Type B pancreatic cell (in vitro differentiated cells): ENCODE measurements at regions not wholly inside any gene's neighbourhood (a gene's known extent, or its start where the extent isn't known, plus 50 kb on each side); places are given as distances from the start of the nearest gene placed in this dataset.

Source experiments
- DNase-seq: peaks from one replicate; pipeline ENCODE4 v3.0.0; 2021; ENCODE audit warnings: mixed read lengths; ENCODE audit not compliant: unreplicated experiment; ENCODE audit errors: extremely low spot score
- H3K27ac Mint-ChIP-seq: 2 replicates; pipeline ENCODE4 v1.8.0; 2021; ENCODE audit warnings: mild to moderate bottlenecking, mixed read lengths
- H3K27me3 Mint-ChIP-seq: 2 replicates; pipeline ENCODE4 v1.8.0; 2021; ENCODE audit warnings: mixed read lengths
- H3K36me3 Mint-ChIP-seq: 2 replicates; pipeline ENCODE4 v1.8.0; 2021; ENCODE audit warnings: mixed read lengths
- H3K4me1 Mint-ChIP-seq: one replicate; pipeline ENCODE4 v1.8.0; 2021; ENCODE audit warnings: mixed read lengths; ENCODE audit not compliant: unreplicated experiment
- H3K4me3 Mint-ChIP-seq: 2 replicates; pipeline ENCODE4 v1.8.0; 2021; ENCODE audit warnings: mild to moderate bottlenecking, mixed read lengths
- H3K9me3 Mint-ChIP-seq: 2 replicates; pipeline ENCODE4 v1.8.0; 2021; ENCODE audit warnings: mixed read lengths
- TF ChIP-seq, protein P1 (sequence below): fragments of 200-600 bp; sonication (generic); conservative IDR thresholded peaks from 2 replicates; pipeline ENCODE4 v1.5.0; 2021; ENCODE audit warnings: antibody characterized with exemption, mild to moderate bottlenecking

DNA sequence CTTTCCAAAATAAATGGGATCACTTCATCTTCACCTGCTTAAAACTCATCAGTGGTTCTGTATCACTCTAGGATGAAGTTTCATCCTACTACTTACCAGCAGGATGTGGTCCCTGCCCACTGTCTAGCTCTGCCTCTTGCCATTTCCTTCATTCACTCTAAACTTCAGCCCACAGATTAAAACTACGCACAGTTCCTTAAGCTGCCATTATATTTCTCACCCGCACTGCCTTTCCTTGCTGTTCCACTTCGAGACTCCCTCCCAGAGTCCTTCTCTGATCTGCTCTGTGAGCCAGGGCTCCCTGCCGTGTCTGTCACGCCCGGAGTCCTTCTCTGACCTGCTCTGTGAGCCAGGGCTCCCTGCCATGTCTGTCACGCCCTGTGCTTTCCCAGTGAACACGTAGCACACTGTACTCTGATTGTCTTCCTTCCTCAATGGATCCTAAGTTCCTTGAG lies 52.0 kb upstream of the NPAS1 start:
- TF ChIP-seq, protein P1, sequence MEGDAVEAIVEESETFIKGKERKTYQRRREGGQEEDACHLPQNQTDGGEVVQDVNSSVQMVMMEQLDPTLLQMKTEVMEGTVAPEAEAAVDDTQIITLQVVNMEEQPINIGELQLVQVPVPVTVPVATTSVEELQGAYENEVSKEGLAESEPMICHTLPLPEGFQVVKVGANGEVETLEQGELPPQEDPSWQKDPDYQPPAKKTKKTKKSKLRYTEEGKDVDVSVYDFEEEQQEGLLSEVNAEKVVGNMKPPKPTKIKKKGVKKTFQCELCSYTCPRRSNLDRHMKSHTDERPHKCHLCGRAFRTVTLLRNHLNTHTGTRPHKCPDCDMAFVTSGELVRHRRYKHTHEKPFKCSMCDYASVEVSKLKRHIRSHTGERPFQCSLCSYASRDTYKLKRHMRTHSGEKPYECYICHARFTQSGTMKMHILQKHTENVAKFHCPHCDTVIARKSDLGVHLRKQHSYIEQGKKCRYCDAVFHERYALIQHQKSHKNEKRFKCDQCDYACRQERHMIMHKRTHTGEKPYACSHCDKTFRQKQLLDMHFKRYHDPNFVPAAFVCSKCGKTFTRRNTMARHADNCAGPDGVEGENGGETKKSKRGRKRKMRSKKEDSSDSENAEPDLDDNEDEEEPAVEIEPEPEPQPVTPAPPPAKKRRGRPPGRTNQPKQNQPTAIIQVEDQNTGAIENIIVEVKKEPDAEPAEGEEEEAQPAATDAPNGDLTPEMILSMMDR, result no peak
- H3K27ac Mint-ChIP-seq, result peak overlapping the region; percentile 32
- H3K27me3 Mint-ChIP-seq, result no peaks in the 10 kb centered on the region
- DNase-seq, result no peak
- peaks cover 26% of the 10 kb centered on the region for H3K36me3 Mint-ChIP-seq
- no peaks in the 10 kb centered on the region for H3K9me3 Mint-ChIP-seq
- no peak overlapping the region for H3K4me3 Mint-ChIP-seq
- H3K4me1 Mint-ChIP-seq, result peaks cover 43% of the 10 kb centered on the region
